GM19035 (cell line): ENCODE measurements at regions not wholly inside any gene's neighbourhood (a gene's known extent, or its start where the extent isn't known, plus 50 kb on each side); places are given as distances from the start of the nearest gene placed in this dataset.
"Not testable (repeated sequence)": the region's sequence is repeated elsewhere in the genome, so short reads cannot be mapped to it uniquely, and the experiment has no call there.

Experiments used
- ATAC-seq: cut with Tn5 transposase; IDR thresholded peaks from one replicate; pipeline ENCODE4 v1.9.1; 2021; ENCODE audit not compliant: unreplicated experiment

DNA sequence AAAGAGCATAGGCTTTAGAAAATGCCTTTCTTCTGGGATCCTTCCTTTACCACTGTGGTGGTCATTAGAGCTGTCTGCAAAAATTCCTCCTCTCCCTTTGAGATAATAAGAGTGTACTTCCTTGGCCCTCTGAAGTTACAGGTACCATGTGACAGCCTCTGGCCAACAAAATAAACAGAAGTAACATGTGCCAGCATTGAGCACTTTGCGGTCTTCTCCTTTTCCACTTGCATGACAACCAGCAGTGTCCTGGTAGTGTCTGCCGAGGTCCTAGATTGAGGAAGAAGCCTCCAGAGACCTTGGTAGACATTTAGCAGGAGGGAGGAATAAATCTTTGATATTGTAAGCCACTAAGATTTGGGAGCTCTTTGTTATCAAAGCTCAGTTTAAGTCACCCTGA is 87.5 kb upstream of the ARID1B start:
- no peak for ATAC-seq

DNA sequence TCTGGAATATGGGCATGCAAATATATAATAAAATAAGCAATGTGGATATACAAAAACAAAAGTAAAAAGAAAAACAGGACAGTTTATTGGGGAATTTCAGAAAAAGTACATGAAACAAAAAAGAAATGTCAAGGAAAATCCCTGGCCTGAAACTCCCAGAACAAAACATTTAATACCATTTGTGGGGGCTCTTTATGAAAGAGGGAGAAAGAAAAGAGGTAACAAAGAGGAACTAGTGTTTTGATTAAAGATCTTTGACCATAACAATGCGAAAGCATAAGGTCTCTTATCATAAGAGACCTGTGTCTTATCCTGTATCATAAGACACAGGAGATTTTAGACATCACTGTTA is 88.6 kb upstream of the ARID1B start:
- ATAC-seq, result no peak

DNA sequence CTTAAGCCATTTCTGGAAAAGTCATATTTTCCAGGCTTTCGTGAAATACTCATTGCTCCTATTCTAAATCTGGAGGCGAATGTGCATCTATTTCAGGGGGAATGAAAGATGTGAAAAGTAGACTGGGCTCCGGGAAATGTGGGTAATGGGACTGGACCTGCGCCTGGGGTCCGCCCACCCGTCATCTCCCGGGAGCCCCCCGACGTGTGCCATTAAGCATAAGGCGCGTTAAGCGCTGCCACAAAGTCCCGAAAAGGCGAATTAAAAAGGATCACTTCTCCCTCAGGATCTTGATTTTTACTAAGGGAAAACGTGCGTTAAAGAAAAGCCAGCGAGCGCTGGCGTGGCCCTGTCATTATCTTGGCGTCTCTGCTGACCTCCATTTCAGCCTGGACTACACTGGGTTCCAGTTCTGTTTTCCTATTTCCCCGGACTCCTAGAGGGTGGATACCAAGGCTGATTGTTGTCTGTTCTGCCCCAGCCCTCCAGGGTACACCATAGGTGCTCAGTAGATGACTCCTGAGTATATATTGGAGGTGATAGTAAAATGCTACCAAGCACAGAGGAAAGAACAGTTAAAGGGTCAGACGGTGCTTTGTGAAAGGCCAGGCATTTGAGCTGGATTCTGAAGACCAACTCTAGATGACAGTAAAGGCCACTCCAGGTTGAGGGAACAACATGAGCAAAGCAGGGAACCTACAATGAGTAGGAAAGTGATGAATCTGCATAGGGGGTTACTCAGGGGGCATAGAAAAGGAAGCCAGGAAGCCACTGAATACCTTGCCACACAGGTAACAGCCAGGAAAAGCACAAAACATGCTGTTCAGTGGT is 89.2 kb upstream of the ARID1B start:
- ATAC-seq, result no peak

DNA sequence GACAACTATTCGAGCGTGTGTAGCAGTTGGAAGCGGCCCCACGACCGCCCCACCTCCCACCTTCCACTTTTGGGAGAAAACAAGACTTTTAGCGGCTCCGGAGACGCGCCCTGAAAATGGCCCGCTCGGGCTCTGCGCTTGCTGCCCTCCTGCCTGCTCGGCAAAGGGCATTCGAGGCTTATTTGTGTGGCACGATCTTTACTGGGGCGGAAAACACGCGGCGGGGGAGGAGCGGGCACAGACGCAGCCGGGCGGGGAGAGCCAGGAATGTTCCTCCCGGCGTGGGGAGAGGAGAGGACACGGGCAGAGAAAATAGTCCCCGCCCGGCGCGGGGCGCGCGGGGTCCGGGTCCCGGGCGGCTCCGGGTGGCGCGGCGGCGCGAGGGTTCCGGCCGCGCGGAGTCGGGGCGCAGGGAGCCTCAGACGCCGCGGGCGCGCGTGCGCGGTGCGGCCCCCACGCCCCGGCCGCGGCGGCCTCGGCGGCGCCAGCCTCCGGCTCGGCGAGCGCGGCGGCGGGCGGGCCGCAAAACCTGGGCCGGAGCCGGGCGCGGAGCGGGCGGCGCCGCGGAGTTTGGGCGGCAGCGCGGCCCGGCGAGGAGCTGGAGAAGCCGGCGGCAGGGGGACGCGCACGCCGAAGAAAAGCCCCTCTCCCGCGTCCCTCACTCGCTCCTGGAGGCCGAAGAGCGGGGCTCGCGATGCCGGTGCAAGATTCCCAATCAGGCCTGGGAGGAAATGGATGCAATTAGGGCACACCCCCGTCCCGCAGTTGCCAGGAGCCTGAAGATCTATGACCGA is 90.0 kb upstream of the ARID1B start:
- peak; percentile 80 for ATAC-seq

DNA sequence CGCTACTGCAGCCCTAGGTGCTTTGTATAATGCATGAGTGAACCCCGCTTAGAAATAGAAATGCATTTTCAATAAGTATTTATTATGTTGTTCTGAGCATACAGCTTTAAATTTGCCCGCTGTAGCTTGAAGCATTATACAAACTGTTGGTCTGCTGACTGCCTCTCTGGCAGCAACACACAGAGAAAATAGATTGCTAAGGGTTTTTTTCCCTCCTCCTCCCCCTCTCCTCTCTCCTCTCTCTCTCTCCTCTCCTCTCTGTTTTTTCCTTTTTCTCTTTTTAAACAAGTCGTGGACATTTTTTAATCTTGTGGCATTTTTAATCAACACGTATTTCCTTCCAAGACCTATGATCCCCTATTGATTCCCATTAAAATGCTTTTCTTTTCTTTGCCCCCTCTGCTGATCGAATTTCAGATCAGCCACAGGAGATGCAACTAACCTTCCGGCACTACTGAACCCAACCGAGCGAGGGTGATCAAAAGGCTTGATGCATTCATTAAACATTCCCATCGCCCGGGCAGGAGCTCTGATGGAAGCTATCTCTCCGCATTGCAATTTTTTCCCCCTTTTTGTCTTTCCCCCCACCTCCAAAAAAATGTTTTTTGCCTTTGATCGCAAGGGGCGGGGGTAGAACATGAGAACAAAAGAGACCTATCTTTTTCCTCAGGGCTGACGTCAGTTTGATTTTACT is 90.7 kb upstream of the ARID1B start:
- peak; percentile 15 for ATAC-seq

DNA sequence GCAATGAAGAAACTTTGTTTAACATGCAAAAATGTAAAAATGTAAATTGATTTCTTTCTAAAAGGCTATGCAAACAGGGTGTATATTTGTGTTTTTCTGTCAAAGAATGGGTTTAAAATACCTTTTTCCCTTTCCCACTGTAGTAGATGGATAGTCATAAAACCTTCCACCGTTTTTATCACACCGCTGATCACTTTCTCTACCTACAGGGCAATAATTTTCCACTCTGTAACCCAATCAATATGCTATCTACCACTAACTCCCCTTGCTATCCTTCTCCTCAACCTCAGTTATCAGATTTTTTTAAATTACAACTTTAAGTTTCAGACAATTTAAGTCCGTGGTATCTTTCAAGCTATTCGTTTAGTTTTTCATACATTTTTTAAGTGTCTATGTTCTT is 91.4 kb upstream of the ARID1B start:
- no peak for ATAC-seq

DNA sequence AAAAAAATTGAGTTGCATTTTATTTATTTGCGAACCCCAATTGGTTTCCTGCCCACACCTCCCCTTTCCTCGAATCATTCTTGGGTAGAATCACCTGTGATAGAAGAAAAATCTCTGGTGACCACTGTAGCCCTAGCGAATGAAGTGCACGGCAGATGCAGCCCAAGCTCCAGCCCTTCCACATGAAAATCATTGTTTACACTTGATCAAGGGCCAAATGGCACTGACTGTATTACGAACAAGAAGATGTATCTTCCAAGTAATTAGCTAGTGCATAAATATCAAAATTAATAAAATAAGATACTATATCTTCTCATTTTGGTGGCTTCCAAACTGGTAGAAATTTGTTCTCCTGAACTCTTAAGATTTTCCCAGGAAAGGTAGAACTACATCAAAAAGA is 93.4 kb upstream of the ARID1B start:
- no peak for ATAC-seq

DNA sequence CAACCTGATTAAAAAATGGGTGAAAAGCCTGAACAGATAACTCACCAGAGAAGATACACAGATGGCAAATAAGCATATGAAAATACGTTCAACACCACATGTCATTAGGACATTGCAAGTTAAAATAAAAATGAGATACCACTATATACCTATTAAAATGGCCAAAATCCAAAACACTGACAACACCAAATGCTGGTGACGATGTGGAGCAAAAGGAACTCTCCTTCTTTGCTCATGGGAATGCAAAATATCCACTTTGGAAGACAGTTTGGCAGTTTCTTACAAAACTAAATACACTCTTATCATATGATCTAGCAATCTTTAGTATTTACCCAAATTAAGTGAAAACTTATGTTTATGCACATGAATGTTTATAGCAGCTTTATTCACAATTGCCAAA is 100.5 kb upstream of the ARID1B start:
- ATAC-seq, result no peak

DNA sequence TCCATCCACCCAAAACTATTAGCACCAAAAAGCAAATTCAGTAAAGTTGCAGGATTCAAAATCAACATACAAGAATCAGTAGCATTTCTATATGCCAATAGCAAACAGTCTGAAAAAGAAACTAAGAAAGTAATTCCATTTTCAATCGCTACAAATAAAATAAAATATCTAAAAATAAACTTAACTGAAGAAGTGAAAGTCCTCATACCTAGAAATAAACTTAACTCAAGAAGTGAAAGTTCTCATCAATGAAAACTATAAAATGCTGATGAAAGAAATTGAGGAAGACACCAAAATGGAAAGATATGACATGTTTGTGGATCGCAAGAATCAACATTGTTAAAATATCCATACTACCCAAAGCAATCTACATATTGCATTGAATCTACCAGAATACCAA is 103.0 kb upstream of the ARID1B start:
- no peak for ATAC-seq

DNA sequence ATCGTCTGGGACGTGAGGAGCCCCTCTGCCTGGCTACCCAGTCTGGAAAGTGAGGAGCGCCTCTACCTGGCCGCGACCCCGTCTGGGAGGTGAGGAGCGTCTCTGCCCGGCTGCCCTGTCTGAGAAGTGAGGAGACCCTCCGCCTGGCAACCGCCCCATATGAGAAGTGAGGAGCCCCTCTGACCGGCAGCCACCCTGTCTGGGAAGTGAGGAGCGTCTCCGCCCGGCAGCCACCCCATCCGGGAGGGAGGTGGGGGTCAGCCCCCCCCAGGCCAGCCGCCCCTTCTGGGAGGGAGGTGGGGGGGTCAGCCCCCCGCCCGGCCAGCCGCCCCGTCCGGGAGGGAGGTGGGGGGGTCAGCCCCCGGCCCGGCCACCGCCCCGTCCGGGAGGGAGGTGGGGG is 107.1 kb upstream of the ARID1B start:
- ATAC-seq, result not testable (repeated sequence)

DNA sequence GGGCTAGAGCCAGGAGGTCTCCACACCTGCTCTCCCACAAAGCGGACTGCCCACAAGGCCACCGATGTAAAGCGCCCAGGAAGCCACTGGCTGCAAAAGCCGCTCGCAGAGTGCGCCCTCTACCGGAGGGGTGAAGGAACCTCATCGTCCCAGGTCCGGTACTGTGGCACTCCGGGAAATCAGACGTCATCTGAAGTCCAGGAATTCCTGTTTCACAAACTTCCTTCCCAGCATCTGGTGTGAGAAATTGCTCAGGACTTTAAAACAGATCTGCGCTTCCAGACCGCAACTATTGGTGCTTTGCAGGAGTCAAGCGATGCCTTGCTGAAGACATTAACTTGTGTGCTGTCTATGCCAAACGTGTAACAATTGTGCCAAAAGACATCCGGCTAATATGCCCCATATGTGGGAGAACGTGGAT is 115.1 kb upstream of the ARID1B start:
- ATAC-seq, result no peak

DNA sequence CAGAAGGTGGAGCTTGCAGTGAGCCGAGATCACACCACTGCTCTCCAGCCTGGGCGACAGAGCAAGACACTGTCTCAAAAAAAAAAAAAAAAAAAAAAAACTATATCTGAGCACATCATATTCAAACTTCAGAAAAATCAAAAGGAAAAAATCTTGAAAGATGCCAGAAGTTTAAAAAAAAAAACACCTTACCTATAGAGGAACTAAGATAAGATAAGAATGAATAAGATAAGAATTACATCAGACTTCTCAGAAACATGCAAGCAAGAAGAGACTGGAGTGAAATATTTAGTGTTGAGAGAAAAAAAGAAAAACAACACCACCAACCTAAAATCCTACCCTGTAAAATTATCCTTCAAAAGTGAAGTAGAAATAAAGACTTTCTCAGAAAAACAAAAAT is 116.8 kb upstream of the ARID1B start:
- no peak for ATAC-seq

DNA sequence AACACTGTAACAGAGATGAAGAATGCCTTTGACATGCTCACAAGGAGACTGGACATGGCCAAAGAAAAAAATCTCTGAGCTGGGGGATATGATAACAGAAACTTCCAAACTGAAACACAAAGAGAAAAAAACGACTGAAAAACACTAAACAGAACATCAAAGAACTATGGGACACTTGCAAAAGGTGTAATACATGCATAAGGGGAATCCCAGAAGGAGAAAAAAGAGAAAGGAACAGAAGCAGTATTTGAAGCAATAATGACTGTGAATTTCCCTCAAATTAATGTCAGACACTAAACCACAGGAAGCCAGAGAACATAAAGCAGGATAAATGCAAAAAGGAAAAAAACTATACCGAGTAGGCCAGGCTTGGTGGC is 117.4 kb upstream of the ARID1B start:
- ATAC-seq, result no peak

DNA sequence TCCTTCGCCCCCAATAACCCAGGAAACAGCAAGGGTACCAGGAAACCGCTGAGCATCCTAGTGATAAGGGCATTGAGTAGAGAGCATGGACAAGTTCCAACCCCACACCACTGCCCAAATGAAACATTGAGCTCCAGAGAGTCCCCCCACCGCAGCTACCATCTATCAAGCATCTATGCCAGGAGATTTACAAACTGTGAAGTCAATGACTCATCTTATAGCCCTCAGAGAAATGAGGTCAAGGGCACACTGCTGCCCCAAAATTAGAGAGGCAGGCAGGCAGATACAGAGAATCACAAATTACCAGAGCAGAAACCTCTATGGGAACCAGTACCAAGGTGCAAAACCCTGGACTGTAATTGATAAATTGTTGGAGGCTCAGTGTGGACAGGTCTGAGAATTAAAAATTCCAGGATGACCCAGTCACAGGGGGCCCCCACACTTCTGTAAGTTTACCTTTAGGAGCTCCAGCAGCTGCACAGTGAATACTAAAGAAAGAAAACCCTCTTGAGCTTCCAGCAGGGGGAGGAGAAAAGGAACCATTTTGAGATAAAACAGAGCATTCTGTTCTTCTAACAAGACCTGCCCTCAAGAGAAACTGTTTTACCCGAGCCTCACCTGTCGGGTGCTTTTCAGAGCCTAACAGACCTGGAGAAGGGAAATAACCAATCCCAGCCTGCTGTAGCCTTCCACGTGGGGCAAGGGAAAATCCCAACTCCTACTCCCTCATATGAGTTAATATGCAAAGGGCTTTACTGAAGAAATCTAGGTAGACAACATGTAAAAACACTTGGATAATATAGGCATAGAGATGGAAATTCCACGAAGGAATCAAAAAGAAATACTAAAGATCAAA is 118.0 kb upstream of the ARID1B start:
- ATAC-seq, result no peak

DNA sequence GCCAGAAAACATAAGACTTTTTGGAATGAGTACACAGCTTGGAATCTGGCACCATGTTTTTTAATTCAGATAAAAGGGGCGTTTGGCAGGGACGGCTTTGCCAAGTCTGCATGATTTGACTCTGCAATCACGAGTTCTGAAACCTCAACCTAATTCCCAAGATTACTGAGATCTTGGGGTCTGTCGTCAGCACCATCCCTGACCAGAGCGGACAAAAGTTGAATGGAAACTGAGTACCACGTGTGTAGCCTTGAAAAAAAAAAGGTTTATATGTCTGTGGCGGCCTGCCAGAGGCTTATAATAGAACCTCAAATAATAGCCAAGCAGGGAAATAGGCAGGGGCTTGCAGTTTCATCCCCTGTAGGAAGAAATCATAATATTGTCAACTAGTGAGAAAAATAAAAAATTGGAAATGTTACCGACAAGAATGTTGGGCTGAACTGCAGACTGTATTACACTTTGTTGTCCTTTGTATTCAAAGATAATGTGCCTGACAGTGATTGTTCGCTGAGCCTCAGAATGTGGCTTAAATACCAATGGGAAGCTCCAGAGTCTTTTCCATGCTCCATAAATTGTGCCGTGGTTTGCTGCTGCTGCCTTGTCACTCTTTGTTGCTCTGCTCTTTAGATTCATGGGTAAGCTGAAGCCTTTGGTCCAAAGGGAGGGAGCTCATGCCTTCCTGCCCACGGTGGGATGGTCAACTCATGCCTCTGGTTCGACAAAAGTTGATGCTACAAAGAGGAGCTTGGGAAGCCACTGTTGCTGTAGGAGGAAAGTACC is 118.8 kb upstream of the ARID1B start:
- ATAC-seq, result no peak

DNA sequence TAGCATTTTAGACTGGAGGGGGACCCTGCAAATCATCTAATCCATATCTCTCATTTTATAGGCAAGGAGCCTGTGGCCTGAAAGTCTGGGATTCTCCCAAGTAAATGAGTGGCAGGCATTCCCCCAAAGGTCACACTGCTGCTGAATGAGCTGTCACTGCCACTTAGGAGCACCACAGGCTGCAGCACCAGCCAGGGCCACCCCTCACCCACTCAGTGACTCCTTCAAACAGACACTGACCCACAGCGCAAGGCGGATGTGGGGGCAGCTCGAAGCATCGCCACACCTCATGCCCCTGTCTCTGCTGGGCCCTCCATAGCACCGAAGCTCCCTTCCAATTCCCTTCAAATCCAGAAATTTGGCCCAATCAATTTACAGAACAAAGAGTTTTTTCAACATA is 119.9 kb upstream of the ARID1B start:
- no peak for ATAC-seq

DNA sequence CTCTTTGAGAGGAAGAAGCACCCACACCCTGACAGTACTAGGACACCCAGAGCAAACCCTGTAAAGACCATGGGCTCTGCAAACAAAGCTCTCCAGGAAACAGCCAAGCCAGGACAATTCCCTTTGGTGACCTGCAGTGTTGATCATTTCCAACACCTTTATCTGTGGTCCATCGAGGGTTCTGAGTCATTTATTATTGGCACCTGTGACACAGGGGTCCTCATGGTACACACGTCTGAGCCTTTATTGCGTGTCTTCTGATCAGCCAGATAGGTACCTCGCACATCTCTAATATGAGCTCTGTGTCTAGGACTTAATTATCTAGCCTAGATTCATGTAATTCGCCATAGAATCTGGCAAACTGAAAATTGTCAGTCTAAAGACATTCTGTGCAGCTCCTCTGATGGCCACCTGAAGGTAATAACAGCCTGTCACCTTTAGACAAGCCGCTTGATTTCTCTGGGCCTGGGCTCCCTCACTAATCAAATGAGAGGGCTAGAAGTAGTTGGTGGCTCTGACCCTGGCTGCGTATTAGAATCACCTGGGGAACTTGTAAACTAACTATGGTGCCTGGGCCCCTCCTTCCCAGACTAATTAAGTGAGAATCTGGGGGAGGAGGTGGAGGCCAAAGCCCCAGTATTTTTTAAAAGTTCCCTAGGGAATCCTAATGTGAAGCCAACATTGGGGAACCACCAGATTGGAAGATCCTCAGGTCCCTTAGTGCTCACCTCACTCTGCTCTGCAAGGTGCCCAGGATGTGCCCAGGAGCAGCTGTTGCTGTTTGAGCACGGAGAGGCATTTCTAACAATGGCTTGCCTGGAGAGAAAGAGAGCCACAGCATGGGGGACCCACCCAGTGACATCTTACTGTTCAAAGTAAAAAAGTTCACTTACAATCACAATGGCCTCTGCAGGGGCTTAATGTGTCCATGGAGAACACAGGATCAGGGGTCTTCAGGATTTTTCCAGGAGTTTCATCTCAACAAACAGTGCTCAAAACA is 122.0 kb upstream of the ARID1B start:
- no peak for ATAC-seq

DNA sequence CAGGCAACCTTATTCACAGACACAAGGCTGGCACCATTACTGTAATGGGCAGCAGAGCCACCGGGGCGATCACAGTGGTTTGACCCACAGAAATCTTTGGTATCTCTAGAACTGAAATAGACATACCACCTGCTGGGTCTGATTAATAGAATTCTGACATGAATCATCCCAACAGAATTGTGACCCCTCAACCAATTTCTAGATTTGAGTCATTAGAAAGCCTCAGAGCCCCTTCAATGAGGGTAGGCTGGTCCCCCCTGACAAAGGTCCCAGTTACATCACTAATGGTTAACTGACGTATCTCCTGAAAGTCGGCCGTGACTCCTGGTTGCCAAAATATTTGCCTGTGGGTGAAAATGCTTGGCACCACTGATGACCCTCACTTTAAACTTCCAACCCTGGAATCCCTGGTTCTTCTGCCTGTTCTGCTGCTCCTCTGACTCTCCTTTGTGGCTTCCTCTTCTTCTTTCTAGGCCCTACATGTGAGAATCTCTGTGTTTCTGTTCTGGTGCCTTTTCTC is 124.9 kb upstream of the ARID1B start:
- no peak for ATAC-seq

DNA sequence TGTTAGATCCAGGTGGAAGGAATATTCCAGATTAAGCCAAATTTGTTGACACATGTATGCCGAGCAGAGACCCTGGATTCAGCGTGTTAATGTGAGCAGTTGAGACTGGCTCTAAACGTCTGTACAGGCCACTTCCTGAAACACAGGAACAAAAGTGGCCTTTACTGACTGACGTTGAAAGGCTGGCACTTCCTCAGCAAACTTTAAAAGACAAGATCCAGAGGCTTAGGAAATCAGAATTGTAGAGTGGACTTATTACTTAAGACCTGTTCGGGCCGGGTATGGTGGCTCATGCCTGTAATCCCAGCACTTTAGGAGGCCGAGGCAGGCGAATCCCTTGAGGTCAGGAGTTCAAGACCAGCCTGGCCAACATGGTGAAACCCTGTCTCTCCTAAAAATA is 125.7 kb upstream of the ARID1B start:
- no peak for ATAC-seq
